ENCODE measurements at regions not wholly inside any gene's neighbourhood (a gene's known extent, or its start where the extent isn't known, plus 50 kb on each side); places are given as distances from the start of the nearest gene placed in this dataset.

DNA sequence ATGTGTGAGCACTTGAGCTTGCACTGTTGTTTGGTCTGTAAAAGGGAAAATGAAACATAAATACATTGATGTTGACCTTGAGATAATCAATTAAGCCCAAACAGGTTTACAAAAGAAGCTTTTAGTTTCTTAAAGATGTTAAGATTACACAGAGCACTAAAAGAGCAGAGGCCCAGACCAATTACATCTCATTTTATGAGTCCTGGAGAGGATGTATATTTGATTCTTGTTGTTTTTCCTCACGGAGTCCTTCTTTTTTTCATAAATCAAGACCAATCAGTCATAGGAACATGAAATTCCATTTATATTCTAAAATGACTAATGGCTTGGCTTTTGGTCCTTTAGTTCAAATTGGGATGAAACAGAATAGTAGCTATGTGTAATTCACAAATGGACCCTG is 249.7 kb upstream of the NPY start:
- H3K36me3 Mint-ChIP-seq (ENCODE audit: insufficient read depth): no peaks in the 10 kb centered on the region
- DNase-seq (no peak), ATAC-seq (no peak)
- H3K4me3 Mint-ChIP-seq: no peak overlapping the region
- H3K9me3 Mint-ChIP-seq: no peaks in the 10 kb centered on the region
- no peaks in the 10 kb centered on the region for H3K27me3 Mint-ChIP-seq (ENCODE audit: low read depth)
- H3K4me1 Mint-ChIP-seq (ENCODE audit: low read depth): peaks cover 8% of the 10 kb centered on the region

DNA sequence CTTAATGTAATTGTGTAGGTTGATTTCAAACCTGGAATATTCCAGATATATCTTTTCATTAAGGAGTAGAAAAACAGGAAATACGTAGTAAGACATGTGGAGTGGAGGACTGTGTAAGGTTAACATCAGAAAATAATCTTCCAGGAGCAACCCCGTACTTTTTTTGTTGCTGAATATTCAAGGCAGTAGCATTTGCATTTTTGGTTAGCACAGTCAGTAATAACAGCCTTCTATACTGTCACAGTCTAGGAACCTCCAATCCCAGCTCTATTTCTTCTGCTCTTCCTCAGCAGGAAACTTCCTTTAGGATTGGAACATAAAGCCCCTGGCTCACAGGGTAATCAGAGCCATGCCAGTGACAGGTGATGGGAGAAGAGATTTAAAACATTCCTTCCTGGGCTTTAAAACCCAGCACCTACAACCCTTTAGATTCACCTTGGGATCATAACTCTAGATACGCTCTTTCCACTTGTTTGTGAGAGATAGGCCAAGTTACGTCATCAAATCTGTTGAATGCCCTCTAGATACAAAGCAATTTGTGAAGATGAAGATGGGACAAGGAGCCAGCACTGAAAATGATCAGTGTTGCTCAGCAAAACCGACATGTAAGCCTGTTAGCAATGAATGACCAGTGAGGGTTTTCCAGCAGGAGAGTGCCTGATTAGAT is 248.5 kb upstream of the NPY start:
- DNase-seq: no peak

DNA sequence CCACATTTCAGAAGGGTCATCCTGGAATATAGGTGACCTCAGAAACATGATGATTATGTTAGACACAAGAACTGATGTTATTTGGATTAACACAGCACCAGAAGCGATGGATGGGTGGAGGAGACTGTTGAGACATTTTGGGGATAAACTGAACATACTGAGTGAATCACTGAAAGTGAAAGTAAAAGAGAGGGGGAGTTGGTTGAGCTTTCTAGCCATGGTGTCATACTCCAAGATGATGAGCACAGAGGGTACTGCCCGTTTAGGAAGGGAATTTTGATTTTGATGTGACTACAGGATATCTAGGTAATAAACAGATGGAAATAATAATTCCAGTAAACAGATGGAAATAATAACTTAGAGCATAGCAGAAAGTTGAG is 248.0 kb upstream of the NPY start:
- ATAC-seq: peak in 1 of 2 donors; percentile 46
- DNase-seq: no peak
- Mint-ChIP-seq H3K27me3 (ENCODE audit: low read depth) (no peaks in the 10 kb centered on the region), H3K4me1 (ENCODE audit: low read depth) (peaks cover 8% of the 10 kb centered on the region), H3K4me3 (no peak overlapping the region), H3K9me3 (no peaks in the 10 kb centered on the region), H3K36me3 (ENCODE audit: insufficient read depth) (no peaks in the 10 kb centered on the region)

More for the DNA sequence above, 248.5 kb upstream of the NPY start:
- Mint-ChIP-seq H3K36me3 (ENCODE audit: insufficient read depth) (no peaks in the 10 kb centered on the region), H3K4me1 (ENCODE audit: low read depth) (peaks cover 8% of the 10 kb centered on the region), H3K9me3 (no peaks in the 10 kb centered on the region), H3K27me3 (ENCODE audit: low read depth) (no peaks in the 10 kb centered on the region), H3K4me3 (no peak overlapping the region)
- ATAC-seq: no peak

DNA sequence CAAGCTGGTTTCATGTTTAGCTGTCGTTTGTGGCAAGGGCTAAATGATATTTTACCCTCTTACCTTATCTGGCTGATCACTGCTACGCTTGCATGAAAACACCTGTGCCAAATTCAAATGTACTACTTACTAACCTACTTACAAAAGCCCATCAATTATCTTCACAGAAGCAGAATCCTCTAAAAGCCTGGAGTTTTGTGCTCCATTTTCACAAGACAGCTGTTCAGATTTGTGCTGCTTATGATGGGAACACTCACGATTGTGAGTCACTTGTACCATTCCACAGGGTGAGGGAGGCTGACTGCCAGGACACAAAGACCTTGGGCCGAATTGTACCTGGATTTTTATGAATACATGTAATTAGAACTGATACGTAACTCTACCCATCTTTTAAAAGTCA is 245.0 kb upstream of the NPY start:
- Mint-ChIP-seq H3K4me3 (no peak overlapping the region), H3K4me1 (ENCODE audit: low read depth) (peaks cover 8% of the 10 kb centered on the region), H3K36me3 (ENCODE audit: insufficient read depth) (no peaks in the 10 kb centered on the region), H3K27me3 (ENCODE audit: low read depth) (peaks cover 3% of the 10 kb centered on the region), H3K9me3 (no peaks in the 10 kb centered on the region)
- ATAC-seq: no peak
- DNase-seq: no peak

DNA sequence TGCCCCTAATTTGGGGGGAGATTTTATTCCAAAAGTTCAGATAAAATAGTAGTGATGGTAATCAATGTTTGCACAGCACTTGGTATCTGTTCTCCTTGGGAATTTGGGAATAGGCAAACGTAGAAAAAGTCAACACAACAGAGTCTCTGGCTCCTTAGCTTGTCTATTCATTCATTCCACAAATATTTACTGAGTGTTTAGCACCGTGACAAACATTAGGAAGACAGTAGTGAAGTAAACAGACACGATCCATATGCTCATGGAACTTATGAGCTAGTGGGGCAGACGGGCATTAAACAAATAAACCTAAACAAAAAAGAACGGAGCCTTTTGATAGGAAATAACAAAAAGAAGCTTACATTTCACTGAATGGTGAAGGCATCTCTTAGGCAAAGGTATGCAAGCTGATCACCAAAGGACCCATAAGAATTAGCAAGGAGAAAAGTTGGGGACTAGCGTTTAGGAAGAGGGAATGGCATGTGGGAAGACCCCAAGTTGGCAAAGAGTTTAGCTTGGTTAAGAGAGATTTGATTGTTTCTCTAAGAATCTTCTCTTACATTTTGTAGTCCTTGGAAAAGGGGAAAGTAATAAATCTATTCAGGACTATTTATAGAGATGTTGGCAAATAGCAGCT is 243.9 kb upstream of the NPY start:
- H3K9me3 Mint-ChIP-seq: no peaks in the 10 kb centered on the region
- H3K27me3 Mint-ChIP-seq (ENCODE audit: low read depth): peaks cover 6% of the 10 kb centered on the region
- no peak for ATAC-seq
- H3K4me3 Mint-ChIP-seq: no peak overlapping the region
- DNase-seq: no peak
- H3K36me3 Mint-ChIP-seq (ENCODE audit: insufficient read depth): no peaks in the 10 kb centered on the region
- H3K4me1 Mint-ChIP-seq (ENCODE audit: low read depth): peaks cover 8% of the 10 kb centered on the region

DNA sequence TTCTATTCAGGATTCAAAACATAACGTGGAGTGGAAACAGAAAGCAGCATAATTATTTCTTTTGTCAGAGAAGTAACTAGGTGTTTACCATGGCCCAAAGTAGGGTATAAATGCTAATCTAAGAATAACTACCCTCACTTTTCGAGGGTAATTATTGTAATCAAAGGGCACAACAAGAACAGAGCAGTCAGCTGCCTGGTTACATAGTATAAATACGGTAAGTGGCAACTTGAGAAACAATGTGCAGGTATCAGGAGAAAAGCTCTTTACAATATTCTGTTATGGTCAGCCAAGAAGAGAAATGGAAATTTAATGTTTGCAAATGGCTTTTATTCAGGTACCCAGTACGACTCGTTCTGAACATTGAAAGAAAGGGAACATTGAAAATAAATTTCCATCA is 242.0 kb upstream of the NPY start:
- no peak for ATAC-seq
- H3K27me3 Mint-ChIP-seq (ENCODE audit: low read depth): peaks cover 6% of the 10 kb centered on the region
- no peak for DNase-seq
- no peaks in the 10 kb centered on the region for H3K9me3 Mint-ChIP-seq
- no peak overlapping the region for H3K4me3 Mint-ChIP-seq
- H3K36me3 Mint-ChIP-seq (ENCODE audit: insufficient read depth): no peaks in the 10 kb centered on the region
- H3K4me1 Mint-ChIP-seq (ENCODE audit: low read depth): no peaks in the 10 kb centered on the region

DNA sequence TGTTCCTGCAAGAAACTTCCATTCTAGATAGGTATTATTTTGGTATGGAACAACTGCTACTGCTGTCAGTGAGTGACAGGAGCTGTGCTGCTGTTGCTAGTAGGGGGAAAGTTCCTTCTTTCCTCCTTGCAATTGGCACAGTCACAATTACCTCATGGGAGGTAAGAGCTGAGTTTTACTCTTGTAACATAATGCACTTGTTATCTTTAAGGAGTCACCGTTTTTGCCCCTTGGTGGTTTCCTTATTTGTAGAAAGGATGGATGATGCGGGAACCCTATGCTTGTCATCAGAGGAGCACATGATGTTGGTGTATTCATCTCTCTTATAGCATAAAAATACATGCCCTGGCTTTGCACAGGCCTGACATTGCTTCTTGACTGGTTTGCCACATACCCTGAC is 234.7 kb upstream of the NPY start:
- no peak overlapping the region for H3K4me3 Mint-ChIP-seq
- H3K36me3 Mint-ChIP-seq (ENCODE audit: insufficient read depth): no peaks in the 10 kb centered on the region
- H3K4me1 Mint-ChIP-seq (ENCODE audit: low read depth): peaks cover 5% of the 10 kb centered on the region
- DNase-seq (no peak), ATAC-seq (no peak)
- no peaks in the 10 kb centered on the region for H3K9me3 Mint-ChIP-seq
- H3K27me3 Mint-ChIP-seq (ENCODE audit: low read depth): peaks cover 12% of the 10 kb centered on the region

DNA sequence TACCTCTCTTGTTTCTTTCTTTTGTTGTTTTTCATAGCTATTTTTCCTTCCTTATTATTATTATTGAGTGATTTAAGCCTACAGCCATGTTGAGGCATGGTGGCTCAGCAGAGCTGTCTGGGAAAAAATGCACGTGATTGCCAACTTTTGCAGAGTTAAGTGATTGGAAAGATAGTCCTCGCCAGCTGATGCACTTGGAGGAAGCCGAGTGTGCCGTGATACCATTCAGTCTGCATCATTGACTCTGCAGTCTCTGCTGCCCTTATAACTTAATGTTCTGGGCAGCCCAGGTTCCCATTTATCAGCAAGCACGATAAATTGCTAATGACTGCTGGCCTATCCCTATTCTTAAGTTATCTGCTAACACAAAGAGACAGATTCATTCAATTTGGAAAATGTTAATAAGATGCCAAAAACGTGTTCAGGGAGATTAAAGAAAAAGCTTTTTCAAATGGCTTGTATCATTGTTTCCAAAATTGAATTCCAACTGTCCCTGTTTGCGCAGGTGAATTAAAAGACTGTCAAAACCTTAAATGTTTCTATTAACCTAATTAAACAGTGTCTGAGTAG is 232.9 kb upstream of the NPY start:
- no peak overlapping the region for H3K4me3 Mint-ChIP-seq
- no peaks in the 10 kb centered on the region for H3K36me3 Mint-ChIP-seq (ENCODE audit: insufficient read depth)
- H3K4me1 Mint-ChIP-seq (ENCODE audit: low read depth): peaks cover 5% of the 10 kb centered on the region
- ATAC-seq (no peak), DNase-seq (no peak)
- H3K9me3 Mint-ChIP-seq: no peaks in the 10 kb centered on the region
- peaks cover 16% of the 10 kb centered on the region for H3K27me3 Mint-ChIP-seq (ENCODE audit: low read depth)

DNA sequence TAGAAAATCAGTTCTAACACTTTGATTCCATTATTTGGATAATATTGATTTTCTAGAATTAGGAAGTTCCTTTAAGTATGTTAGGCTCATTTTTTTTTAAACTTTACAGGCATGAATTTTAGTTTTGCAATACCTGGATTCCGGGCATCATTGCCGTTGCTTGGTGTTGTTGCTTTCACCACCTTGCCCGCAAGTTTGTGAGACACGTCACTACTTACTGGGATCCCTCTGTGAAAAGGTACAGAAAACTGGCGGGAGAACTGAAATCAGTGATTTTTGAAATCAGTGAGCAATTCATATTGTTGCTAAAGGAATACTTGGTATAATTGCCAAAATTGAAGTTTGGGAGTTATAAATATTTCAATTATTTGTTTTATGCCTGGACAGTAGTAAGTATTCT is 232.3 kb upstream of the NPY start:
- no peaks in the 10 kb centered on the region for H3K36me3 Mint-ChIP-seq (ENCODE audit: insufficient read depth)
- no peaks in the 10 kb centered on the region for H3K9me3 Mint-ChIP-seq
- H3K27me3 Mint-ChIP-seq (ENCODE audit: low read depth): peaks cover 16% of the 10 kb centered on the region
- DNase-seq: no peak
- no peak overlapping the region for H3K4me3 Mint-ChIP-seq
- H3K4me1 Mint-ChIP-seq (ENCODE audit: low read depth): peaks cover 5% of the 10 kb centered on the region
- ATAC-seq: no peak

DNA sequence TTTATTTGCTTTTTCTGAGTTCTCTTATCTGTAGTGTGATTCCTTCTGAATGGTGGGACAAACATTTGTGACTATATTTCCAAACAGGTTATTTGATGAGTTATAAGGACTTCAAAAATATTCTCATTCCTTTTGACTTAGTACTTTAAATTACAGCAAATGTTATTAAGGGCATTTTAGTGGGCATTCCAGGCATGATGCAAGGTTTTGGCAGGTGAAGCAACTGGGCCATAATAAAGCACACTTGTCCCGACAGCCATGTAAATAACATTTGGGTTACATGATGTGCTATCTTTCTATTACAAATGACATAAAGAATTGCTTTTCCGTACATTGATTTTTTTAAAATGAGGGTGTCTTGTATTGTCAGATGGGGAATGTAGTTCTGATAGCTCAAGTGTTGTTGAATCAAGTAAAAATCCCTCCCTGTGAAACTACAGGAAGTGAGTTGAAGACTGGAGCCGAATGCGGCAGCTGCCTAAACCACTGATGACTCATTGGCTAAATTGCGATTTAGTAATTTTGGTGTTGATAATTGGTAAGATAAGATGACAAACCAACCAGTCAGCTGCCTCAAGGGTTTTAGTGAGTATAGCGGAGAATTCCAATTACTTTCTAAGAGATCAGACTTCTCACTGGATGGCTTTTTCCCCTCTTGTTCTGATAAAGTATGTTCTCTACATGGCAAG is 231.3 kb upstream of the NPY start:
- no peak for DNase-seq
- H3K4me1 Mint-ChIP-seq (ENCODE audit: low read depth): peaks cover 5% of the 10 kb centered on the region

DNA sequence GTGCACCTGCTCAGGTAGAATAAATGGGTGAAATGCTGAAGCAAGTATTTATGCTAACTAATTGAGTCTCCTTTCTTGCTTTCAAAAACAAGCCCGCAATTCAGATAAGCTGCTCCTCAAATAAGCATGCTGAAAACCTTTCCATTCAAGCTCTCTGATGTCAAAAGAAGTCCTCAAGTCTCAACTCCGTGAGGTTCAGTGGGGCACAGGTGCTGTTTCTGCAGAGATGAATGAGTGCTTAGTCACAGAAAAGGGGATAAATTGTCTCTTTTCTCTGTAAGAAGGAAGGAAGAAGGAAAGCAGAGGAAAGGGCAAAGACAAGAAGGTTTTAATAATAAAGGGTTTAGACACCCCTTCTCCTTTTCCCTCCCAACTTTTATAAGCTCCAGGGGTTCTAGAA is 229.8 kb upstream of the NPY start:
- ATAC-seq (no peak), DNase-seq (no peak)
- Mint-ChIP-seq H3K4me3 (no peak overlapping the region), H3K9me3 (no peaks in the 10 kb centered on the region), H3K4me1 (ENCODE audit: low read depth) (peaks cover 5% of the 10 kb centered on the region), H3K36me3 (ENCODE audit: insufficient read depth) (no peaks in the 10 kb centered on the region), H3K27me3 (ENCODE audit: low read depth) (peaks cover 21% of the 10 kb centered on the region)

More for the DNA sequence above, 231.3 kb upstream of the NPY start:
- Mint-ChIP-seq H3K27me3 (ENCODE audit: low read depth) (peaks cover 17% of the 10 kb centered on the region), H3K9me3 (no peaks in the 10 kb centered on the region), H3K4me3 (no peak overlapping the region), H3K36me3 (ENCODE audit: insufficient read depth) (no peaks in the 10 kb centered on the region)
- peak in 1 of 2 donors; percentile 27 for ATAC-seq

DNA sequence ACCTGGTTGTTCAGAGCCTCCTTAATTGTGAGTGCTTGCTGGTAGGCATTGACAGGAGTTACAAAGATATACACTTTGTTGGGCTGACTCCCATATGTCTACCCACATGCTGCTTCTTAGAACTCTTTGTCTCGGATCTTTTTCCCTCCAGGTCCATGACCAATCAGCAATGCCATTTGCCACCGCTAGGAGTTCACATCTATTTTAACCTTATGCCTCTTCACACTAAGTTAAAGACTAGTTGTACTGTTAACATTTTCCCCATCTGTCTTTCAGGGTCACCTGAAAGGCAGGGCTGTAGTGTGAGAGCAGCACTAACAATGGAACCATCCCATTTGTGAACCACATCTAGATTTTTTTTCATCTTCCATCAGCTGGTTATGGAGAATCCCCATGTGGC is 226.7 kb upstream of the NPY start:
- ATAC-seq (no peak), DNase-seq (no peak)
- H3K27me3 Mint-ChIP-seq (ENCODE audit: low read depth): peaks cover 17% of the 10 kb centered on the region
- no peaks in the 10 kb centered on the region for H3K9me3 Mint-ChIP-seq
- H3K4me1 Mint-ChIP-seq (ENCODE audit: low read depth): peaks cover 5% of the 10 kb centered on the region
- no peak overlapping the region for H3K4me3 Mint-ChIP-seq
- no peaks in the 10 kb centered on the region for H3K36me3 Mint-ChIP-seq (ENCODE audit: insufficient read depth)

DNA sequence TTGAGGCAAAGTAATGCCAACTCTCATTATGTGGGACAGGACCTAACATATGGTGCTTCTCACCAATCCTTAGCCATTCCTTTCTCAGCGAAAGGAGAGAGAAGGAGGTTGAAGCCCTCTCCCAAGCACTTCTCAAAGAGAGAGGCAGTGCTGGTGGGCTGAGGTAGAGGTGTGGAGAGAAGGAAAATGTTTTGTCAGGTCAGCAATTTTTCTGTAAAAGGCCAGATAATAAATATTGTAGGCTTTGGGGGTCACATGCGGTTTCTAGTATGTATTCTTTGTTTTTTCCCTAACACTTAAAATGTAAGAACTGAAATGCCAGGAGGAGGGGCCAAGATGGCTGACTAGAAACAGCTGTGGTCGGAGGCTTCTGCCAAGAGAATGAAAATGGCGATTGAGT is 225.0 kb upstream of the NPY start:
- Mint-ChIP-seq H3K27me3 (ENCODE audit: low read depth) (peaks cover 12% of the 10 kb centered on the region), H3K4me3 (no peak overlapping the region), H3K4me1 (ENCODE audit: low read depth) (no peaks in the 10 kb centered on the region), H3K9me3 (no peaks in the 10 kb centered on the region), H3K36me3 (ENCODE audit: insufficient read depth) (no peaks in the 10 kb centered on the region)
- DNase-seq (no peak), ATAC-seq (no peak)

DNA sequence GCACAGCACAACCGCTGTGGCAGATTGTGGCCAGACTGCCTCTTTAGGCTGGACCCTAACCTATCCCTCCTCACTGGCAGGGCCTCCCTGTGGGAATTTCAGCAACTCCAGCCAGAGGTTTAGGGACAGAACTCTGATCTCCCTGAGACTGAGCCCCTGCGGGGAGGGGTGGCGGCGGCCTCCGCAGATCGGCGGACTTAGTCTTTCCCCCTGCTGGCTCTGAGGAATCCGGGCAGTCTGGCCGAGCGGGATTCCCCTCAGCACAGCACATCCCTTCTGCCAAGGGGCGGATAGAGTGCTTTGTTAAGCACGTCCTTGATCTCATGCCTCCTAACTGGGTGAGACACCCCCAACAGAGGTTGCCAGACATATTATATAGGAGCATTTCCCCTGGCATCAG is 224.2 kb upstream of the NPY start:
- DNase-seq (no peak), ATAC-seq (no peak)
- H3K27me3 Mint-ChIP-seq (ENCODE audit: low read depth): peaks cover 9% of the 10 kb centered on the region
- no peaks in the 10 kb centered on the region for H3K4me1 Mint-ChIP-seq (ENCODE audit: low read depth)
- no peaks in the 10 kb centered on the region for H3K9me3 Mint-ChIP-seq
- no peak overlapping the region for H3K4me3 Mint-ChIP-seq
- H3K36me3 Mint-ChIP-seq (ENCODE audit: insufficient read depth): no peaks in the 10 kb centered on the region

DNA sequence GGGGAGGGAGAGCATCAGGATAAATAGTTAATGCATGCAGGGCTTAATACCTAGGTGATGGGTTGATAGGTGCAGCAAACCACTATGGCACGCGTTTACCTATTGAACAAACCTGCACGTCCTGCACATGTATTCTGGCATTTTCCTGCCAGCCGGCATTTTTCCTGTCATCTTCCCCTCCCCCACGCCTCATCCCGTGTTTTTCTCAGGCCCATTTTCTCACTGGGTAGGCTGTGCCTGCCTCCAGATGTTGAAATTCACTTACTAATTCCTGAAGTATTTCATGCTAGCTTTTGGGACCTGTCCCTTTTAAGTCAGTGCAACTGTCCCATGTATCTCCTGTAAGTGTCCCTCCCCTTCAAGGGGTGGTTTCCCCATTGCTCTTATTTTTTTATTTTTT is 220.3 kb upstream of the NPY start:
- Mint-ChIP-seq H3K4me1 (ENCODE audit: low read depth) (no peaks in the 10 kb centered on the region), H3K4me3 (no peak overlapping the region), H3K27me3 (ENCODE audit: low read depth) (peaks cover under 1% of the 10 kb centered on the region), H3K9me3 (no peaks in the 10 kb centered on the region), H3K36me3 (ENCODE audit: insufficient read depth) (no peaks in the 10 kb centered on the region)
- no peak for ATAC-seq
- no peak for DNase-seq

Data from activated T-cell treated with anti-CD3 and anti-CD28 coated beads, Interleukin-2, amount 50 U/mL, for 4 hours (primary cell).